ENCODE measurements at regions not wholly inside any gene's neighbourhood (a gene's known extent, or its start where the extent isn't known, plus 50 kb on each side); places are given as distances from the start of the nearest gene placed in this dataset.

GRCh38 chr3:40921251-40921650, 278.1 kb upstream of the CTNNB1 start:
- TF ChIP-seq POLR2A (IDR thresholded peaks at IDR 0.05) (no peak), CTCF (IDR thresholded peaks at IDR 0.05) (no peak)
- H3K9me3 ChIP-seq: no peaks in the 10 kb centered on the region
- no peak overlapping the region for H3K27ac ChIP-seq
- H3K36me3 ChIP-seq: no peaks in the 10 kb centered on the region
- H3K4me3 ChIP-seq: no peak overlapping the region
- H3K4me1 ChIP-seq: no peaks in the 10 kb centered on the region
- no peaks in the 10 kb centered on the region for H3K27me3 ChIP-seq
- WGBS, 2 donors: 73 to 90% methylated on average over 3 of the region's 3 CpGs
- no peak for DNase-seq
- intact Hi-C loops (cut with DNase I): no loop called here

GRCh38 chr3:40923143-40923542, 276.2 kb upstream of the CTNNB1 start:
- DNase-seq: no peak
- intact Hi-C loops (cut with DNase I): no loop called here
- TF ChIP-seq CTCF (IDR thresholded peaks at IDR 0.05) (no peak), POLR2A (IDR thresholded peaks at IDR 0.05) (no peak)
- Histone ChIP-seq H3K4me1 (no peaks in the 10 kb centered on the region), H3K4me3 (no peak overlapping the region), H3K27me3 (no peaks in the 10 kb centered on the region), H3K9me3 (no peaks in the 10 kb centered on the region), H3K27ac (no peak overlapping the region), H3K36me3 (no peaks in the 10 kb centered on the region)
- WGBS, 2 donors: 68 to 76% methylated on average over 4 of the region's 4 CpGs

DNA sequence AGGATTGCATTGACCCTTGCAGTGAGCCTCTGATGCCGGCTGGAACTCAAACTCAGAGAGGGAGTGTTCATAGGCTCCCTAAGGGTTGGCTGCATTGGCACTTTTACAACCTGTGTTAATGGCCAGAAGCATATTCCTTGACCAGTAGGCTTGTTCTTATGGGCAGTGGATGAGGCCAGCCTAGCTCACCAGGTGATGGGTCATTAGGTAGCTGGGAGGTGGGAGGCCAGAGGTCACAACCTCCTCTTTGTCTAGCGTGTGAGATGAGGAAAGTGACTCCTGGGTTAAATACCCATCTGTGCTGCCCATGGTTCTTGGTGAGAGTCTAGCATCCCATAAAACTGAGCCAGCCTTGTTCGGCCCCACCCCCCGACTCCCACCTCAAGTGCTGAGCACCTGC, 275.7 kb upstream of the CTNNB1 start:
- Histone ChIP-seq H3K9me3 (no peaks in the 10 kb centered on the region), H3K36me3 (no peaks in the 10 kb centered on the region), H3K27ac (no peak overlapping the region), H3K4me3 (no peak overlapping the region), H3K27me3 (no peaks in the 10 kb centered on the region), H3K4me1 (no peaks in the 10 kb centered on the region)
- WGBS, 2 donors: 100% methylated on average over 3 of the region's 4 CpGs; no CpG with 5 or more reads in 1 of the 2 donors
- TF ChIP-seq POLR2A (IDR thresholded peaks at IDR 0.05) (no peak), CTCF (IDR thresholded peaks at IDR 0.05) (no peak)
- intact Hi-C loops (cut with DNase I): no loop called here
- DNase-seq: no peak

GRCh38 chr3:40924559-40925141, 274.7 kb upstream of the CTNNB1 start:
- no peaks in the 10 kb centered on the region for H3K36me3 ChIP-seq
- H3K4me3 ChIP-seq: no peak overlapping the region
- TF ChIP-seq CTCF (IDR thresholded peaks at IDR 0.05) (no peak), POLR2A (IDR thresholded peaks at IDR 0.05) (no peak)
- 57 to 63% methylated on average over 3 of the region's 3 CpGs for WGBS, 2 donors
- no peaks in the 10 kb centered on the region for H3K4me1 ChIP-seq
- no peaks in the 10 kb centered on the region for H3K27me3 ChIP-seq
- intact Hi-C loops (cut with DNase I): no loop called here
- H3K27ac ChIP-seq: no peak overlapping the region
- no peaks in the 10 kb centered on the region for H3K9me3 ChIP-seq
- DNase-seq: no peak

DNA sequence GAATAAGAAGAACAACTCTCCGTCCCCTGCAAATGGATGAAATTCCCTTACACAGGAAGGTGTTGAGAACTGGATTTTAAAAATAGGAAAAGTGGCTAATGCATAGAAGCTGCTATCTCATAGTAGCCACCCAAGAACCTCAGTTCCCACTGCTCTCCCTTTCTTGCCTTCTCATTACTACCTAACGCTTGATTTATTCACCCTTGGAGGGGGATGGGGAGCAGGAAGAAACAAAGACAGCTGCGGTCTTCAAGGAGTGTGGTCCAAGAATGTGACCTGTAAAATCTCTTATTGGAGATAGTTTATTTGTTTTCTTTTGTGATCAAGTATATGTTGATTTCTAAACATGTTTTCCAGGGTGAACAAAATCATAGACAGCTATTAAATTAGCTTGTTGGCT, 274.1 kb upstream of the CTNNB1 start:
- Histone ChIP-seq H3K27ac (no peak overlapping the region), H3K4me1 (no peaks in the 10 kb centered on the region), H3K4me3 (no peak overlapping the region), H3K36me3 (no peaks in the 10 kb centered on the region), H3K9me3 (no peaks in the 10 kb centered on the region), H3K27me3 (no peaks in the 10 kb centered on the region)
- 55 to 70% methylated on average over 3 of the region's 3 CpGs for WGBS, 2 donors
- DNase-seq: no peak
- no peak for TF ChIP-seq CTCF (IDR thresholded peaks at IDR 0.05)
- intact Hi-C loops (cut with DNase I): no loop called here

All from esophagus squamous epithelium (tissue), 5 donors.